ENCODE measurements at regions not wholly inside any gene's neighbourhood (a gene's known extent, or its start where the extent isn't known, plus 50 kb on each side); places are given as distances from the start of the nearest gene placed in this dataset.

DNA sequence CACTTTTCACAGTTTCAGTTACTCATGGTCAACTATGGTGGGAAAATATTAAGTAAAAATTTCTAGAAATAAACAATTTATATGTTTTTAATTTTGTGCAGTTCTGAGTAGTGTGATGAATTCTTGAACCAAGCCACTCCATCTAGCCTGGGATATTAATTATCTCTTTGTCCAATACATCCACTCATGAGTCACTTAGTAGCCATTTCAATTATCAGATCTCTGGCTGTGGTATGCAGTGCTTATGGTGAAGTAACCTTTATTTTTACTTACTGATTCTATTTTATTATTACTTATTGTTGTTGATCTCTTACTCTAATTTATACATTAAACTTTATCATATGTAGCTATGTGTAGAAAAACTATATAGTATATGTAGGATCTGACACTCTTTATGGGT is 128.9 kb upstream of the KLHL1 start:
- Histone ChIP-seq H3K9me3 (replicated peaks; ENCODE audit: control insufficient read depth, insufficient read depth, low read length) (no peaks in the 10 kb centered on the region), H2AFZ (ENCODE audit: low read depth, low read length) (no peak overlapping the region), H3K9me1 (replicated peaks; ENCODE audit: control insufficient read depth, extremely low read depth, insufficient read depth, low read length) (no peaks in the 10 kb centered on the region), H3K9ac (replicated peaks; ENCODE audit: extremely low read depth, insufficient read depth, low read length) (no peak overlapping the region), H3K4me2 (ENCODE audit: insufficient read depth, low read length) (no peak overlapping the region), H3K4me3 (replicated peaks in 1 of 3; ENCODE audit: insufficient read depth in 1 of 3, low read depth in 1 of 3, low read length in 3 of 3) (no peak overlapping the region), H3K4me1 (ENCODE audit: control insufficient read depth, extremely low read depth, insufficient read depth, low read length) (no peaks in the 10 kb centered on the region), H3K27me3 (ENCODE audit: control insufficient read depth in 2 of 2, insufficient read depth in 2 of 2, low read length in 2 of 2) (no peaks in the 10 kb centered on the region), H4K20me1 (replicated peaks; ENCODE audit: control insufficient read depth, extremely low read depth, insufficient read depth, low read length) (no peaks in the 10 kb centered on the region), H3K79me2 (ENCODE audit: control insufficient read depth, insufficient read depth, low read length) (no peaks in the 10 kb centered on the region), H3K27ac (ENCODE audit: insufficient read depth, low read depth, low read length) (no peak overlapping the region), H3K36me3 (ENCODE audit: control insufficient read depth in 2 of 2, extremely low read depth in 1 of 2, insufficient read depth in 2 of 2, low read length in 2 of 2) (no peaks in the 10 kb centered on the region)
- CTCF ChIA-PET = no interaction called here
- dilution Hi-C loops (cut with MboI; ENCODE audit: extremely low pct_ligation_motif_present, low sequenced_read_pairs) = no loop called here
- POLR2A ChIA-PET = no interaction called here
- DNase-seq (ENCODE audit: low read depth, low spot score) (no peak), FAIRE-seq (no peak)
- BruUV-seq (replicated peaks) = no TSS peak
- TF ChIP-seq JUN (IDR thresholded peaks at IDR 0.05; ENCODE audit: borderline replicate concordance, insufficient read depth, insufficient read length, low read depth) = no peak
- TF ChIP-seq, protein P1, sequence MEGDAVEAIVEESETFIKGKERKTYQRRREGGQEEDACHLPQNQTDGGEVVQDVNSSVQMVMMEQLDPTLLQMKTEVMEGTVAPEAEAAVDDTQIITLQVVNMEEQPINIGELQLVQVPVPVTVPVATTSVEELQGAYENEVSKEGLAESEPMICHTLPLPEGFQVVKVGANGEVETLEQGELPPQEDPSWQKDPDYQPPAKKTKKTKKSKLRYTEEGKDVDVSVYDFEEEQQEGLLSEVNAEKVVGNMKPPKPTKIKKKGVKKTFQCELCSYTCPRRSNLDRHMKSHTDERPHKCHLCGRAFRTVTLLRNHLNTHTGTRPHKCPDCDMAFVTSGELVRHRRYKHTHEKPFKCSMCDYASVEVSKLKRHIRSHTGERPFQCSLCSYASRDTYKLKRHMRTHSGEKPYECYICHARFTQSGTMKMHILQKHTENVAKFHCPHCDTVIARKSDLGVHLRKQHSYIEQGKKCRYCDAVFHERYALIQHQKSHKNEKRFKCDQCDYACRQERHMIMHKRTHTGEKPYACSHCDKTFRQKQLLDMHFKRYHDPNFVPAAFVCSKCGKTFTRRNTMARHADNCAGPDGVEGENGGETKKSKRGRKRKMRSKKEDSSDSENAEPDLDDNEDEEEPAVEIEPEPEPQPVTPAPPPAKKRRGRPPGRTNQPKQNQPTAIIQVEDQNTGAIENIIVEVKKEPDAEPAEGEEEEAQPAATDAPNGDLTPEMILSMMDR (IDR thresholded peaks at IDR 0.05; ENCODE audit: extremely low read depth in 1 of 2, insufficient read depth in 1 of 2, low read depth in 1 of 2, low read length in 2 of 2) = no peak
- no peak for TF ChIP-seq GATA2 (IDR thresholded peaks at IDR 0.05; ENCODE audit: insufficient read depth, insufficient read length, low read depth, low read length)
- TF ChIP-seq FOS (IDR thresholded peaks at IDR 0.05; ENCODE audit: borderline replicate concordance, insufficient read depth, low read length) = no peak
- TF ChIP-seq MAX (IDR thresholded peaks at IDR 0.05; ENCODE audit: insufficient read depth, insufficient read length) = no peak
- TF ChIP-seq MYC (IDR thresholded peaks at IDR 0.05; ENCODE audit: low read depth, low read length) = no peak
- TF ChIP-seq POLR2AphosphoS5 (IDR thresholded peaks at IDR 0.05; ENCODE audit: insufficient read depth, low read depth, low read length) = no peak
- no peak for TF ChIP-seq POLR2A (IDR thresholded peaks at IDR 0.05; ENCODE audit: low read depth, low read length)
- no peak for TF ChIP-seq EZH2 (IDR thresholded peaks at IDR 0.05; ENCODE audit: borderline replicate concordance, low read depth, low read length, severe bottlenecking)
- intact Hi-C loops (cut with micrococcal nuclease) = no loop called here
